HepG2 (cell line): ENCODE measurements at regions not wholly inside any gene's neighbourhood (a gene's known extent, or its start where the extent isn't known, plus 50 kb on each side); places are given as distances from the start of the nearest gene placed in this dataset.

Experiments used
- CBX1 ChIP-seq: IDR thresholded peaks from one replicate; pipeline ENCODE4 v1.6.1; 2016; ENCODE audit warnings: antibody characterized with exemption, low read depth
- ETV6 ChIP-seq: sonication (generic); formaldehyde crosslinking; conservative IDR thresholded peaks from 2 replicates; pipeline ENCODE4 v1.4.0; 2020; ENCODE audit warnings: missing genetic modification reagents
- FOXJ3 ChIP-seq: sonication (generic); formaldehyde crosslinking; IDR thresholded peaks from 2 replicates; pipeline ENCODE4 v1.4.0; 2020; ENCODE audit warnings: missing genetic modification reagents, mild to moderate bottlenecking, borderline replicate concordance
- HMG20A ChIP-seq: IDR thresholded peaks from 2 replicates; pipeline ENCODE4 v1.6.1; 2016; ENCODE audit warnings: borderline replicate concordance
- HNF4G ChIP-seq, 2 experiments: sonication (generic) in 1 of 2; formaldehyde crosslinking in 1 of 2; IDR thresholded peaks; 2 replicates each; pipeline versions ENCODE4 v1.4.0 to v1.6.1; 2011 to 2020; ENCODE audit warnings: borderline replicate concordance in 2 of 2, low read depth in 2 of 2, mild to moderate bottlenecking in 2 of 2, low read length in 1 of 2, missing genetic modification reagents in 1 of 2, moderate library complexity in 1 of 2
- KDM5B ChIP-seq: sonication (generic); formaldehyde crosslinking; IDR thresholded peaks from 2 replicates; pipeline ENCODE4 v1.4.0; 2020; ENCODE audit warnings: missing genetic modification reagents, mild to moderate bottlenecking, borderline replicate concordance
- MED8 ChIP-seq: sonication (generic); formaldehyde crosslinking; IDR thresholded peaks from 2 replicates; pipeline ENCODE4 v1.8.1; 2023; ENCODE audit warnings: mild to moderate bottlenecking, missing genetic modification reagents; ENCODE audit not compliant: insufficient replicate concordance
- NR3C1 ChIP-seq: sonication (generic); formaldehyde crosslinking; IDR thresholded peaks from 2 replicates; pipeline ENCODE4 v1.4.0; 2020; ENCODE audit warnings: missing genetic modification reagents
- REPIN1 ChIP-seq: sonication (generic); formaldehyde crosslinking; IDR thresholded peaks from 2 replicates; pipeline ENCODE4 v1.8.0; 2022; ENCODE audit warnings: missing genetic modification reagents, low read depth, mild to moderate bottlenecking, borderline replicate concordance
- ZFP36L1 ChIP-seq: sonication (generic); formaldehyde crosslinking; IDR thresholded peaks from 2 replicates; pipeline ENCODE4 v1.8.0; 2022; ENCODE audit warnings: mild to moderate bottlenecking, missing genetic modification reagents, moderate library complexity
- ZFP41 ChIP-seq: sonication (generic); formaldehyde crosslinking; IDR thresholded peaks from 2 replicates; pipeline ENCODE4 v1.4.0; 2020; ENCODE audit warnings: mild to moderate bottlenecking, missing genetic modification reagents, borderline replicate concordance
- ZNF205 ChIP-seq: IDR thresholded peaks from 2 replicates; pipeline ENCODE4 v1.6.1; 2018; ENCODE audit warnings: missing biosample characterization, missing genetic modification reagents
- ZNF274 ChIP-seq: sonication (generic); formaldehyde crosslinking; IDR thresholded peaks from 2 replicates; pipeline ENCODE4 v1.5.1; 2020; ENCODE audit warnings: mild to moderate bottlenecking, missing genetic modification reagents
- ZNF331 ChIP-seq: sonication (generic); formaldehyde crosslinking; IDR thresholded peaks from 2 replicates; pipeline ENCODE4 v1.4.0; 2020; ENCODE audit warnings: missing genetic modification reagents
- ZNF747 ChIP-seq: sonication (generic); formaldehyde crosslinking; IDR thresholded peaks from 2 replicates; pipeline ENCODE4 v1.8.1; 2023; ENCODE audit warnings: missing genetic modification reagents, mild to moderate bottlenecking, borderline replicate concordance
- ZSCAN22 ChIP-seq: sonication (generic); formaldehyde crosslinking; IDR thresholded peaks from 2 replicates; pipeline ENCODE4 v1.4.0; 2020; ENCODE audit warnings: mild to moderate bottlenecking, missing genetic modification reagents
- TF ChIP-seq, protein P1 (sequence below): IDR thresholded peaks from 2 replicates; pipeline ENCODE4 v1.6.1; 2016; ENCODE audit warnings: low read depth, missing genetic modification reagents, missing compliant biosample characterization
- TF ChIP-seq, protein P2 (sequence below): sonication (generic); formaldehyde crosslinking; conservative IDR thresholded peaks from 2 replicates; pipeline ENCODE4 v1.8.0; 2022; ENCODE audit warnings: mild to moderate bottlenecking, moderate library complexity, missing genetic modification reagents

DNA sequence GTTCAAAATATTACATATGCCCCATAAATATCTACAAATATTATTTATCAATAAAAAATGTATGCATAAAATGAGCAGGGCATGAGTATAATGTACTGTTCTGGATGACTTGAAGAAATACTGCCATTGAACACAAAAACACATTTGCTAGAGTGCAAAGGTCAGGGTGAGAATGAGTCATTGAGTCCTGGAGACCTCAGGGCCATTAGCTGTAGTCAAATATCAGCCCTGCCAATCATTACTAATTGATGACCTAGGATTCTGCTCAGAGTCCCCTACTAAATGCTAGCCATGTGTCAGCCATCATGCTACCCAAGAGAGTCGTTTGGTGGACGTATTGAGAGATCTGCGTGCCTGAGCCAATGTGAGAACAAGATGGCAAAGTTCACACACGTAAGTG is 80.3 kb upstream of the FAM169A start (continued):
- TF ChIP-seq REPIN1 (CRISPR knock-in tag) (no peak), HMG20A (peak; percentile 69; the same call in 1 of the 2 replicates), MED8 (no peak), CBX1 (no peak), FOXJ3 (no peak), ZSCAN22 (CRISPR knock-in tag) (no peak), ZNF331 (CRISPR knock-in tag) (peak; percentile 47; the same call in 1 of the 2 replicates), ZNF274 (CRISPR knock-in tag) (no peak), NR3C1 (CRISPR knock-in tag) (no peak), ZFP36L1 (no peak), ZFP41 (no peak), ZNF747 (CRISPR knock-in tag) (no peak), HNF4G (IDR thresholded peaks at IDR 0.05; ENCODE audit: borderline replicate concordance, low read depth, low read length) (peak; percentile 55; the same call in 1 of the 2 replicates), HNF4G (CRISPR knock-in tag; IDR thresholded peaks at IDR 0.05; ENCODE audit: borderline replicate concordance, low read depth) (peak; percentile 32; the same call in 1 of the 2 replicates), ZNF205 (CRISPR knock-in tag) (no peak), KDM5B (CRISPR knock-in tag) (no peak), ETV6 (CRISPR knock-in tag) (no peak)
- TF ChIP-seq, protein P1, sequence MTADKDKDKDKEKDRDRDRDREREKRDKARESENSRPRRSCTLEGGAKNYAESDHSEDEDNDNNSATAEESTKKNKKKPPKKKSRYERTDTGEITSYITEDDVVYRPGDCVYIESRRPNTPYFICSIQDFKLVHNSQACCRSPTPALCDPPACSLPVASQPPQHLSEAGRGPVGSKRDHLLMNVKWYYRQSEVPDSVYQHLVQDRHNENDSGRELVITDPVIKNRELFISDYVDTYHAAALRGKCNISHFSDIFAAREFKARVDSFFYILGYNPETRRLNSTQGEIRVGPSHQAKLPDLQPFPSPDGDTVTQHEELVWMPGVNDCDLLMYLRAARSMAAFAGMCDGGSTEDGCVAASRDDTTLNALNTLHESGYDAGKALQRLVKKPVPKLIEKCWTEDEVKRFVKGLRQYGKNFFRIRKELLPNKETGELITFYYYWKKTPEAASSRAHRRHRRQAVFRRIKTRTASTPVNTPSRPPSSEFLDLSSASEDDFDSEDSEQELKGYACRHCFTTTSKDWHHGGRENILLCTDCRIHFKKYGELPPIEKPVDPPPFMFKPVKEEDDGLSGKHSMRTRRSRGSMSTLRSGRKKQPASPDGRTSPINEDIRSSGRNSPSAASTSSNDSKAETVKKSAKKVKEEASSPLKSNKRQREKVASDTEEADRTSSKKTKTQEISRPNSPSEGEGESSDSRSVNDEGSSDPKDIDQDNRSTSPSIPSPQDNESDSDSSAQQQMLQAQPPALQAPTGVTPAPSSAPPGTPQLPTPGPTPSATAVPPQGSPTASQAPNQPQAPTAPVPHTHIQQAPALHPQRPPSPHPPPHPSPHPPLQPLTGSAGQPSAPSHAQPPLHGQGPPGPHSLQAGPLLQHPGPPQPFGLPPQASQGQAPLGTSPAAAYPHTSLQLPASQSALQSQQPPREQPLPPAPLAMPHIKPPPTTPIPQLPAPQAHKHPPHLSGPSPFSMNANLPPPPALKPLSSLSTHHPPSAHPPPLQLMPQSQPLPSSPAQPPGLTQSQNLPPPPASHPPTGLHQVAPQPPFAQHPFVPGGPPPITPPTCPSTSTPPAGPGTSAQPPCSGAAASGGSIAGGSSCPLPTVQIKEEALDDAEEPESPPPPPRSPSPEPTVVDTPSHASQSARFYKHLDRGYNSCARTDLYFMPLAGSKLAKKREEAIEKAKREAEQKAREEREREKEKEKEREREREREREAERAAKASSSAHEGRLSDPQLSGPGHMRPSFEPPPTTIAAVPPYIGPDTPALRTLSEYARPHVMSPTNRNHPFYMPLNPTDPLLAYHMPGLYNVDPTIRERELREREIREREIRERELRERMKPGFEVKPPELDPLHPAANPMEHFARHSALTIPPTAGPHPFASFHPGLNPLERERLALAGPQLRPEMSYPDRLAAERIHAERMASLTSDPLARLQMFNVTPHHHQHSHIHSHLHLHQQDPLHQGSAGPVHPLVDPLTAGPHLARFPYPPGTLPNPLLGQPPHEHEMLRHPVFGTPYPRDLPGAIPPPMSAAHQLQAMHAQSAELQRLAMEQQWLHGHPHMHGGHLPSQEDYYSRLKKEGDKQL (CRISPR knock-in tag), result 0 out of 2 replicates have a peak, but pooled peaks have one; percentile 19
- TF ChIP-seq, protein P2, sequence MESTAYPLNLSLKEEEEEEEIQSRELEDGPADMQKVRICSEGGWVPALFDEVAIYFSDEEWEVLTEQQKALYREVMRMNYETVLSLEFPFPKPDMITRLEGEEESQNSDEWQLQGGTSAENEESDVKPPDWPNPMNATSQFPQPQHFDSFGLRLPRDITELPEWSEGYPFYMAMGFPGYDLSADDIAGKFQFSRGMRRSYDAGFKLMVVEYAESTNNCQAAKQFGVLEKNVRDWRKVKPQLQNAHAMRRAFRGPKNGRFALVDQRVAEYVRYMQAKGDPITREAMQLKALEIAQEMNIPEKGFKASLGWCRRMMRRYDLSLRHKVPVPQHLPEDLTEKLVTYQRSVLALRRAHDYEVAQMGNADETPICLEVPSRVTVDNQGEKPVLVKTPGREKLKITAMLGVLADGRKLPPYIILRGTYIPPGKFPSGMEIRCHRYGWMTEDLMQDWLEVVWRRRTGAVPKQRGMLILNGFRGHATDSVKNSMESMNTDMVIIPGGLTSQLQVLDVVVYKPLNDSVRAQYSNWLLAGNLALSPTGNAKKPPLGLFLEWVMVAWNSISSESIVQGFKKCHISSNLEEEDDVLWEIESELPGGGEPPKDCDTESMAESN (CRISPR knock-in tag), result no peak
